AG04450 (cell line): ENCODE measurements at regions not wholly inside any gene's neighbourhood (a gene's known extent, or its start where the extent isn't known, plus 50 kb on each side); places are given as distances from the start of the nearest gene placed in this dataset.

Experiments used
- CTCF ChIA-PET: fragments of 300-600, 350-600 bp; formaldehyde crosslinking; extraction: SDS; loops from one replicate; lab custom pipeline; 2022; ENCODE audit warnings: antibody characterized with exemption, inconsistent platforms; lab: Charles Lee
- POLR2A ChIA-PET: fragments of 350-600 bp; formaldehyde crosslinking; extraction: SDS; loops from one replicate; lab custom pipeline; 2021; ENCODE audit warnings: antibody characterized with exemption, inconsistent platforms; lab: Yijun Ruan, JAX
- DNase-seq: peaks from one replicate; pipeline ENCODE4 v3.0.0-alpha.2; 2011; ENCODE audit warnings: low read depth, low spot score
- H3K27ac ChIP-seq: one replicate; pipeline ENCODE4 v1.5.1; 2012; ENCODE audit warnings: low read depth, low read length, control low read depth
- H3K27me3 ChIP-seq: one replicate; pipeline ENCODE4 v1.6.0; 2012; ENCODE audit warnings: low read length; ENCODE audit not compliant: control insufficient read depth, insufficient read depth
- H3K4me3 ChIP-seq: 2 replicates; pipeline ENCODE4 v1.5.1; 2011; ENCODE audit warnings: mild to moderate bottlenecking, low read depth, low read length, control low read depth
- H3K9me3 ChIP-seq: 2 replicates; pipeline ENCODE4 v1.5.1; 2012; ENCODE audit warnings: low read length; ENCODE audit not compliant: control insufficient read depth, insufficient read depth
- CTCF ChIP-seq: IDR thresholded peaks from 2 replicates; pipeline ENCODE4 v1.5.1; 2011; ENCODE audit warnings: low read depth, low read length, control low read depth, inconsistent platforms

DNA sequence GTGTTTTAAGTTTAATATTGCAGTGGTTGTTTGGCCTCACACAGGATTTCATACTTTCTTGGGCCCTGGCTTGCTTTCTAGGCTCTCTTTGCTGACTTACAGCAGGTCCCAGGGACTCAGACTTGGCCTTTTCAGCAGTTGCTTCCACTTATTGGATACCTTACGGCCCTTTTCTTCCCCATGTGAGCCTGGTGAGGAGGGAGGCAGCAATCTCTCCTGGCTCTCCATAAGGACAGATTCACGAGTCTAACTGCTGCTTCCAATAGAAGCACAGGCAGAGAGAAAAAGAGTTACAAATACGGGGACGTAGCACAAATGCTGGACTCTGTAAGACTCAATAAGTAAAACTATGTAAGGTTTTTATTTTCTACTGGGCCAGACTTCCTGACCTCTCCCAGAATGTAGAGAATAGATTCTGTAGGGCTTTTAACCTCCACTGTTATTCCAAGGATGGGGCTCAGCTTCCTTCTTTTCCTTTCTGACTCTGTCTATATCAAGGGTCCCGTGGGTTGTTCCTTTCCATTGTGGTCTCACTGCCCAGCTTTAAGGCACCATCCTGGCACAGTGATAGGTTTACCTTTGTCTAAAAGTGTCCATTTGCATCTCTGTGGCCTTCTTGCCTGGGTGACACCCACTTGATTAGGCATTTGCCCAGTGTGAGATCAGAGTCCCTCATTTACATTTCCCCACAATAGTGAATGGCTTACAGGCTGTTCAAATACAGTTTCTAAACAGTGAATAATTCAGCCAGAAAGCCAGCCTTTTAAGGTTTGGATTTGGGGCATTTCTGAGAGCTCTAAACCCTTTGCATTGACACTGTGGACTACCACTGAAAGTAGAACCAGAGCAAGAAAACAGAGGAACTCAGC is 92.8 kb downstream of the RASSF10 start:
- H3K27me3 ChIP-seq = peaks cover 11% of the 10 kb centered on the region
- H3K4me3 ChIP-seq = no peak overlapping the region
- no peak for TF ChIP-seq CTCF
- no peak for DNase-seq
- ChIA-PET POLR2A (no interaction called here), CTCF (no interaction called here)
- no peaks in the 10 kb centered on the region for H3K9me3 ChIP-seq
- H3K27ac ChIP-seq = no peak overlapping the region

DNA sequence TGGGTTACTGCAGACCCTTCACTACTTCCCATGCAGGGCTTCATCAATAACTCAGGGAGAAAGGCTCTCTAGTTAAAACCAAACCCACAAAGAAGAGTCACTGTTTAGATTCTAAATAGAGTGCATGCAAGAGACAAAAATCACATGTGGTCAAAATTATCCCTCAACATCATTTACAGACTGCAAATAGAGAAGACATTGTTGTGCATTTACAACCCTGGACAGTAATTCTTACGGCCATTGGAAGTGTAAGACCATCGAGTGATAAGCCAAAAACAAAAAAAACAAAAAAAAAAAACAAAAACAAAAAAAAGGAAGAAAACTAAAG is 93.4 kb downstream of the RASSF10 start:
- no peak for DNase-seq
- Histone ChIP-seq H3K27ac (no peak overlapping the region), H3K4me3 (no peak overlapping the region), H3K9me3 (no peaks in the 10 kb centered on the region), H3K27me3 (peaks cover 11% of the 10 kb centered on the region)
- CTCF ChIA-PET = no interaction called here
- POLR2A ChIA-PET = no interaction called here
- no peak for TF ChIP-seq CTCF

DNA sequence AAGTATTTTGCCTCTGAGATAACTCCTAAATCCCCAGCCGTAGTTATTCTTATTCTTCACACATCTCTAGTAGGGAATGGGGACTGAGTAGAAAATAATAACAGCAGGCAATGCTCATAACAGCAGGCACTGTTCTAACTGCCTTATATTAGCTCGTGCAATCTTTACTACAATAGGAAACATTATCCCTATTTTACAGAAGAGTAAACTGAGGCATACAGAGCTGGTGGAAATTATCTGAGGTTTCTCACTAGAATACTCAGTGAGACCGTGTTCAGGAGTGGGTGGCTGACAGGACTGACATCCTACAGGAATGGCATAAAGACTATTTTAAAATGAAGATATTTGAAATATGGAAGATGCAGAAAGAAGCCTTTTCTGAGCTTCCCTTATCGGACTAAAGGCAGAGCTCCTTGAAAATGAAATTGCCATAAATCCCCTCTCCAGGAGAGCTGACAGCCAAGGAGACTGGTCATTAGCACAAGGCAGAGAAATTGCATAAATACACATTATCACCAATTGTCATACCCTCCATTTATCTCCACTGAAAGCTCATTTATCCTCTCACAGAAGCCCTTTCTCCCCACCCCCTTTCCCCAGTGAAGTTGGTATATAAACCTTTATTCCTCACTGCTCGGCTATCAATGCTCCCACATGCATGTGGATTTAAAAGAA is 93.9 kb downstream of the RASSF10 start:
- H3K27me3 ChIP-seq = peaks cover 11% of the 10 kb centered on the region
- H3K27ac ChIP-seq = no peak overlapping the region
- DNase-seq = no peak
- H3K4me3 ChIP-seq = no peak overlapping the region
- no peak for TF ChIP-seq CTCF
- no peaks in the 10 kb centered on the region for H3K9me3 ChIP-seq
- POLR2A ChIA-PET = no interaction called here
- CTCF ChIA-PET = no interaction called here

- H3K27me3 ChIP-seq = peaks cover 11% of the 10 kb centered on the region
- no peak for DNase-seq
- ChIA-PET POLR2A (no interaction called here), CTCF (no interaction called here)
- no peak for TF ChIP-seq CTCF
- no peak overlapping the region for H3K4me3 ChIP-seq
- peaks cover 2% of the 10 kb centered on the region for H3K9me3 ChIP-seq
- no peak overlapping the region for H3K27ac ChIP-seq
Observed at GRCh38 chr11:13103962-13104554, 94.9 kb downstream of the RASSF10 start.
